Smooth muscle cell (in vitro differentiated cells): ENCODE measurements at regions not wholly inside any gene's neighbourhood (a gene's known extent, or its start where the extent isn't known, plus 50 kb on each side); places are given as distances from the start of the nearest gene placed in this dataset.
"Not testable (repeated sequence)": the region's sequence is repeated elsewhere in the genome, so short reads cannot be mapped to it uniquely, and the experiment has no call there.

Experiments
- DNase-seq: peaks from one replicate; lab custom pipeline; 2025; ENCODE audit not compliant: unreplicated experiment; lab: John Stamatoyannopoulos, UW
- H2AFZ ChIP-seq: fragments of 200-600 bp; sonication (generic); 2 replicates; pipeline ENCODE4 v1.6.0; 2016; ENCODE audit warnings: antibody characterized with exemption, low read depth, mild to moderate bottlenecking
- H3F3A ChIP-seq: fragments of 200-600 bp; sonication (generic); 2 replicates; pipeline ENCODE4 v1.6.0; 2017; ENCODE audit warnings: antibody characterized with exemption, low read depth
- H3K27ac ChIP-seq: fragments of 200-600 bp; sonication (generic); 2 replicates; pipeline ENCODE4 v1.5.1; 2016; ENCODE audit warnings: low read depth, mild to moderate bottlenecking
- H3K27me3 ChIP-seq: fragments of 200-600 bp; sonication (generic); 2 replicates; pipeline ENCODE4 v1.6.1; 2016; ENCODE audit warnings: low read depth, mild to moderate bottlenecking
- H3K36me3 ChIP-seq: fragments of 200-600 bp; sonication (generic); 2 replicates; pipeline ENCODE4 v1.5.1; 2016; ENCODE audit warnings: low read depth
- H3K4me1 ChIP-seq: fragments of 200-600 bp; sonication (generic); 2 replicates; pipeline ENCODE4 v1.5.1; 2016; ENCODE audit warnings: low read depth
- H3K4me2 ChIP-seq: fragments of 200-600 bp; sonication (generic); 2 replicates; pipeline ENCODE4 v1.6.0; 2016; ENCODE audit warnings: mild to moderate bottlenecking
- H3K4me3 ChIP-seq: fragments of 200-600 bp; sonication (generic); 2 replicates; pipeline ENCODE4 v1.5.1; 2016; ENCODE audit warnings: mild to moderate bottlenecking
- H3K79me2 ChIP-seq: fragments of 200-600 bp; sonication (generic); 2 replicates; pipeline ENCODE4 v1.6.0; 2016; ENCODE audit warnings: low read depth, mild to moderate bottlenecking
- H3K9ac ChIP-seq: fragments of 200-600 bp; sonication (generic); 2 replicates; pipeline ENCODE4 v1.6.0; 2016; ENCODE audit warnings: low read depth
- H3K9me3 ChIP-seq: fragments of 200-600 bp; sonication (generic); replicated peaks from 2 replicates; pipeline ENCODE4 v1.5.1; 2016; ENCODE audit warnings: low read depth
- H4K20me1 ChIP-seq: fragments of 200-600 bp; sonication (generic); 2 replicates; pipeline ENCODE4 v1.6.0; 2016; ENCODE audit warnings: low read depth
- WGBS: methylation state at CpG from one replicate; pipeline ENCODE4 v1.1.7; 2016; ENCODE audit warnings: low lambda C conversion rate; 5-methylcytosine and 5-hydroxymethylcytosine counted together

DNA sequence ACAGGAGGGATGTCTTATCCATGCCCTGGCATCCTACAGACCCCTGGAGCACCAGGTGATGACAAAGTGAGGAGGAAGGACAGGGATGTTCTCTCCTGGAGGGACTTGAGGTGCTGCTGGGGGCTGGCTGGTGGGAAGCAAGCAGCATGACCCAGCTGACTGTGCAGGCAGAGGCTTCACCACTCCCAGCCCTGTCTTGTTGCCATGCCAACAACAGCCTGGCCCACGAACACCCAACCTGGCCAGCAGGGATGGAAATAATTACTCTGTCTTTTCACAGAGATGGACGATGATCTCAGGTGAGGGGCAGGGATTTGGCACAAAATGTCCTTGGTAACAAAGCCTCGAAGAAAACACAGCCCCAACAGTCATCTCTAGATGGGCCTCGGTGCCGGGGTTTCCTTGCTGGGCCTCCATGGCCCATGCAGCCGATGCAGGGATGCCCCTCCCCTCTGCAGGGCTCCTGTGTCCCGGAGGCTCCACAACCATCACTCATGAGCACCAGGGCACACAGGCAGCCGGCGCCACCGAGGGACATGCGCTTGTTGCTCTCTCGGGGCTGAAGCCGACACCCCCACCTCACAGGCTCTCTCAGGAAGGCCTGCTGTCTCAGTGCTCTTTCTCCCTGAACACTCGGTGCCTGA lies 205.5 kb downstream of the BANP start:
- H3F3A ChIP-seq, H3K79me2 ChIP-seq, H2AFZ ChIP-seq, H3K27me3 ChIP-seq, H3K9ac ChIP-seq, H3K27ac ChIP-seq, H3K4me1 ChIP-seq, H3K4me3 ChIP-seq, H3K4me2 ChIP-seq, H4K20me1 ChIP-seq, DNase-seq, H3K9me3 ChIP-seq, H3K36me3 ChIP-seq: not testable (repeated sequence)
- WGBS: 89% methylated on average over 9 of the region's 14 CpGs

DNA sequence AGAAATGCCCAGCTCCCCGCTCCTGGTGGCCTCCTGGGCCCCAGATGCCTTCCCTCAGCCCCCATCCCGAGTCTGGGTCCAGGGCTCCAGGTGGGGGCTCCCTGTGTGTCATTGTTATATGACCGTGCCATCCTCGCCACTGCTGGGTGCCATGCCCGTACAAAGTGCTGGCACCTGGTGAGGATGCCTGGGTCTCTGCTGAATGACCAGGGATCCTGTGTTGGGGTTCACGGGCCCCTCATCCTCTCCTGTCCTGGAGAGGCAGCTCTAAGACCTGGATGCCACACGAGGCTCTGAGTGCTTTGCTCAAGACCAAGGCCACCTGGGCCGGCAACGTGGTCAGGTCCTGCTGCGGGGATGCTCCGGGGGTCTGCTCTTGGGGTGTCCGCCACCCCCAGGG lies 206.5 kb downstream of the BANP start:
- not testable (repeated sequence) for H3K27me3 ChIP-seq, H3K36me3 ChIP-seq, H3K4me2 ChIP-seq, H3K9ac ChIP-seq, H3K9me3 ChIP-seq, H4K20me1 ChIP-seq, DNase-seq, H3K79me2 ChIP-seq, H3K4me1 ChIP-seq, H2AFZ ChIP-seq, H3F3A ChIP-seq, H3K4me3 ChIP-seq, H3K27ac ChIP-seq
- WGBS: 86% methylated on average over 12 of the region's 12 CpGs

DNA sequence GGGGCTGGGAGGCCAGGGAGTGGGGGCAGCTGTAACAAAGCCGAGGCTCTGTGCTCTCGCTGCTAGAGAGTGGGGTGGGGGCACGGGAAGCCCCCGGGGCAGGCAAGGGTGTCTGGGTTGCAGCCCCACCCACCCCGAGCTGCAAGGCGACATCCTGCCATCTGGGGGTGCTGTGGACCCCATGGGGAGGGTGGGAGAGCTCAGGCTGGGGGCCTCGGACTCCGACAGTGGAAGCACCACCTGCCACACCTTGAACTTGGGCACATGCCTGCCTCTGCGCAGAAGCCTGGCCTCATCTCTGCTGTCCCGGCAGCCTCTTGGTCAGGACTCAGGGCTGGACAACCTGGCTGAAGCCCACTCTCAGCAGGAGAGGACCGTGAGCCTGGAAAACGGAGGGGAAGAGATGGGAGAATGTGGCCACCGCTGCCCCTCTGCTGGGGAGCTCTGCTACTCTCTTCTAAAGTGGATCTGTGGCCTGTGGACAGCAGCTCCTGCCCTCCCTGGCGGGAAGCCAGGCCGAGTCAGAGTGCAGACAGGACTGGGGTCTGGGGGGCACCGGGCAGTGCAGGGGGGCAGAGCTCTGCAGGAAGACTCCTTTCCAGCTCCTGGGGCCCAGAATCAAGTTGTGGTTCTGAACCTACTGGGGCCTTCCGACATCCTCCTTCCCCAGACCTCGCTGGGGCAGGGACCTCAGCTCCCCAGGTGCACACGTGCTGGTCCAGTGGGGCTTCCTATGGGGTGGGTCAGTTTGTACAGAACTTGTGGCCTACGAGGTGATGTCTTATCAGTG lies 207.2 kb downstream of the BANP start:
- H3K36me3 ChIP-seq, H3K9me3 ChIP-seq, H3K27ac ChIP-seq, H3K4me3 ChIP-seq, H3F3A ChIP-seq, H3K79me2 ChIP-seq, H3K27me3 ChIP-seq, H2AFZ ChIP-seq, H4K20me1 ChIP-seq, H3K4me2 ChIP-seq, H3K9ac ChIP-seq, DNase-seq, H3K4me1 ChIP-seq: not testable (repeated sequence)
- whole genome bisulfite sequencing: 94% methylated on average over 10 of the region's 20 CpGs

DNA sequence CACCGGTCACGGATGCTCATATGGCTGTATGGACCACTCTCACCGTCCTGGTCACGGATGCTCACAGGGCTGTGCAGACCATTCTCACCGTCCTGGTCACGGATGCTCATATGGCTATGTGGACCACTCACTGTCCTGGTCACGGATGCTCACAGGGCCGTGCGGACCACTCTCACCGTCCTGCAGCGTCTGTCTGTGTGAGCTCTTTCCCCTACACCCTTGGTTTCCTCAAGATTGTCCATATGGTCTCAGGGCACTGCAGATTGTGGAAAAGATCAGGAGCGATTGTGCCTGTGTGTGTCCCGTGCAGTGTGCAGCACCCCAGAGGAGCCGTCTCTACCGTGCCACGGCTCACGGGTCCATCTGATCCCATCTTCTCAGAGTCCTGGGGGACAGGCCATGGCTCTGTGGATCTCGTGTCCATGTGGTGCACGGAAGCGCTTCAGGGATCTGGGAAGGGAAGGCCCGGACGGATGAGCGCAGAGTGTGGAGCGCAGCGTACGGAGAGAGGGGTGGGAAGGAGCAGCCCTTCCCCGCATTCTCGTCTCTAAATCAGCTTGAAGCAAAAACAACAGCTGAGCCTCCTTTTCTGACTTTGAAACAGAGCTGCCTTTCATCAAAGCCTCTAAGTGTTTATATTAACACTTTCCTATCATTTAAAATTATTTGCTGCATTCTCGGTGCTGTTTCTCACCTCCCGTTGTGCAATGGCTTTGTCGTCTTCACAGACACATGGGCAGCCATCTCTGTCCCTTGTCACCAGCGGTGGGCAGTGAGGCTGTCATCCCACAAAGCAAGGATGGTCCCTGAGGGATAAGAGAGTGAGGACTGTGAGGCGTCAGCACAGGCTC lies 208.0 kb downstream of the BANP start:
- not testable (repeated sequence) for H3K27me3 ChIP-seq, H3K4me1 ChIP-seq, H2AFZ ChIP-seq, H3K4me3 ChIP-seq, H3K36me3 ChIP-seq, H3K9ac ChIP-seq, H4K20me1 ChIP-seq, H3K4me2 ChIP-seq, H3F3A ChIP-seq, H3K79me2 ChIP-seq, H3K9me3 ChIP-seq, DNase-seq, H3K27ac ChIP-seq
- WGBS: 88% methylated on average over 26 of the region's 33 CpGs

DNA sequence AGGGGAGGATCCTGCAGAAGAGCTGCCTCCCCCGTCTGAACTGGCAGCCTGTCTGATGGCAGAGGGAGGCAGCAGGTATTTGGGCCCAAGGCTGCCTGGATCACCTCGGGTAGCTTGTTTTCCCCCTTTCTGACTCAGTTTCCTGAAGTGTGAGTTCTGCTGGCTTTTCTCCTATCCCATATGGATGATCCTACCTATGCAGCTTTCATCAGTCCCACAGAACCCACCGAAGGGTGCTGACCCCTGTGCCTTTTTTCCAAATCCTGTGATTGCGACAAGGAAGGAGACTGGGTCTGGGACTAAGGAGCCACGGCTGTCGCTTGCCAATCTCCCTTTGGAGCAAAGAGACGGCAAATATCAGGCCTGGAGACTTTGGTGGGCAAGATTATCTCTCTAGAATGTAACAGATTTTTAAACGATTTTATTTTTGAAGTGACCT lies 208.7 kb downstream of the BANP start:
- not testable (repeated sequence) for H4K20me1 ChIP-seq, H3K9me3 ChIP-seq, H3K27me3 ChIP-seq, H3K79me2 ChIP-seq, H3K36me3 ChIP-seq, H3K4me3 ChIP-seq, H3K4me2 ChIP-seq, H3K27ac ChIP-seq, DNase-seq, H3K4me1 ChIP-seq, H3F3A ChIP-seq, H3K9ac ChIP-seq, H2AFZ ChIP-seq
- 85% methylated on average over 8 of the region's 8 CpGs for WGBS

DNA sequence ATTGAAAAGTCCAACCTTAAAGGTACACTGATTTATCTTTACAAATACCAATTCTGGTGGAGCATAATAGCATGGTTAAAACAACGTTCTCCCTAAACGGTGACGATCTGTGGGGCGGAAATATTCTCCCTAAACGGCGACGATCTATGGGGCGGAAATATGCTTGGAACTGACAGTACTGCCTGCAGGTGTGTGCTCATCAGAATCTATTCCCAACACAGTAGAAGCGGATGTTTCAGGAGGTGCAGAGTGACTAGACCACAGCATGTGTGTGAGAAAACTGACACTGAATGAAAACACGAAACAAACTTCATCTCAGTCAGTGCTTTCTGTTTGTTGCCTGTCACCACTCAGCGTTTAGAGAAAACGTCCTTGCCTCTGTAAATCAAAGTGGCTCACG lies 210.0 kb downstream of the BANP start:
- H3K4me3 ChIP-seq, H3K9me3 ChIP-seq, H3K79me2 ChIP-seq, H3K27ac ChIP-seq, H2AFZ ChIP-seq, H3K27me3 ChIP-seq, H3K9ac ChIP-seq, H3K4me2 ChIP-seq, H3K36me3 ChIP-seq, DNase-seq, H4K20me1 ChIP-seq, H3K4me1 ChIP-seq, H3F3A ChIP-seq: not testable (repeated sequence)
- 90% methylated on average over 13 of the region's 13 CpGs for WGBS

DNA sequence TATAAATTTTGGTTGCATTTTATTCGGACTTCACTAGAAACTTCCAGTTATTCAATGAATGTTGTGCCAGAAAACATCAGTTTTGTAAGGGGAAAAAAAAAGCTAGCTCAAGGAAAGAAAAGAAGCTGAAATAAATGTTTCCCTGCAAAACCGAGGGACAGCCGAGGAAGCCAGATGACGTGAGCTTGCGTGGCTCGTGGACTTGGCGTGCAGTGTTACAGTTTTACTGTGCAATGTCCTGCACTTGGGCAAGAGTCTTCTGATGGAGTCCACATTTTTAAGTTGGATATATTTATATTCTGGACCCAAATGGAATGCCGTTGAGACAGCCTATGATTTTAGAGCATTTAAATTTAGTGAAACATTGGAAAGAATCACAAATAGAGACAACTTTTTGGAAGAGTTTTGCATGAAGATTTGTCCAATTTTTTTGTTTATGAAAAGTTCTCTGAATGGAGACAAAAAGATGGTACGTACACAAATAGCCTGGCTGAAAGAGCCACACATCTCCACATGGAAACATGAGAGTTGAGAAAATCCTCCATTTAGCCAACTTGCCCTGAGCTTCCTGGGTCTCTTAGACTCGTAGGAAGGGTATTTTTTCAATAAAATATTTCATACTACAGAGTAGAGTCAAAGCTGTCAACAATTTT lies 210.5 kb downstream of the BANP start:
- H3K27ac ChIP-seq, H3K4me3 ChIP-seq, H3K27me3 ChIP-seq, H3K9me3 ChIP-seq, H3K9ac ChIP-seq, H3K36me3 ChIP-seq, H4K20me1 ChIP-seq, H3K4me2 ChIP-seq, H3K4me1 ChIP-seq, DNase-seq, H3K79me2 ChIP-seq, H3F3A ChIP-seq, H2AFZ ChIP-seq: not testable (repeated sequence)
- 94% methylated on average over 10 of the region's 10 CpGs for WGBS

DNA sequence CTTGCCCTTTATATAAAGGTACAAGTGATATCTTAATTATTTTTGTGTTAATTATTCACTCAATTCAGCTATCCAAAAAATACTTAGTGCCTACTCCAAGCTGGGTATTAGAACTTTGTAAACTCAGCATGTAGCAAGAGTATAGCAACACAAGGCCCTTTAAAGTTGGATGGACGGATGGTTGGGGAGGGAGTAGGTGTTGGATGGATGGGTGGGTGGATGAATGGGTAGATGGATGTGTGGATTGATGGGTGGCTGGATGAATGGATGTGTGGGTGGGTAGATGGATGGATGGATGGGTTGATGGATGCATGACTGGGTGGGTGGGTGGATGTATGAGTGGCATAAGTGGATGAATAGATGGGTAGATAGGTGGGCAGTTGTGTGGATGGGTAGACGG lies 211.5 kb downstream of the BANP start:
- H4K20me1 ChIP-seq, H3K9me3 ChIP-seq, DNase-seq, H3K27ac ChIP-seq, H3K79me2 ChIP-seq, H3K9ac ChIP-seq, H2AFZ ChIP-seq, H3K36me3 ChIP-seq, H3F3A ChIP-seq, H3K4me1 ChIP-seq, H3K4me2 ChIP-seq, H3K4me3 ChIP-seq, H3K27me3 ChIP-seq: not testable (repeated sequence)
- 80% methylated on average over 2 of the region's 2 CpGs for WGBS
